Ishikawa (cell line): ENCODE measurements at regions not wholly inside any gene's neighbourhood (a gene's known extent, or its start where the extent isn't known, plus 50 kb on each side); places are given as distances from the start of the nearest gene placed in this dataset.

Source experiments
- CEBPB ChIP-seq: IDR thresholded peaks from 2 replicates; pipeline ENCODE4 v1.6.1; 2012
- EGR1 ChIP-seq: IDR thresholded peaks from 2 replicates; pipeline ENCODE4 v1.6.1; 2012
- EP300 ChIP-seq: IDR thresholded peaks from 2 replicates; pipeline ENCODE4 v1.6.1; 2012; ENCODE audit warnings: borderline replicate concordance
- FOXM1 ChIP-seq: IDR thresholded peaks from 2 replicates; pipeline ENCODE4 v1.6.1; 2012; ENCODE audit warnings: low read depth, borderline replicate concordance
- NFIC ChIP-seq: IDR thresholded peaks from 2 replicates; pipeline ENCODE4 v1.6.1; 2012
- REST ChIP-seq: IDR thresholded peaks from 2 replicates; pipeline ENCODE4 v1.6.1; 2012; ENCODE audit warnings: low read depth, mild to moderate bottlenecking
- TEAD4 ChIP-seq: IDR thresholded peaks from 2 replicates; pipeline ENCODE4 v1.6.1; 2012
- USF1 ChIP-seq: IDR thresholded peaks from 2 replicates; pipeline ENCODE4 v1.6.1; 2012

GRCh38 chr6:157732007-157732406, 91.0 kb upstream of the SNX9 start:
- TF ChIP-seq REST (no peak), TEAD4 (no peak), CEBPB (no peak), NFIC (no peak), USF1 (no peak), EGR1 (no peak), EP300 (no peak), FOXM1 (no peak)
